Left renal pelvis (tissue), 4 donors: ENCODE measurements at regions not wholly inside any gene's neighbourhood (a gene's known extent, or its start where the extent isn't known, plus 50 kb on each side); places are given as distances from the start of the nearest gene placed in this dataset.

Experiments used
- DNase-seq, 4 donors: peaks; one replicate each; pipeline ENCODE4 v3.0.0-alpha.2; 2013; ENCODE audit warnings: low read depth in 4 of 4, low spot score in 3 of 4

GRCh38 chr20:7459083-7459482, 481.2 kb downstream of the HAO1 start:
- no peak for DNase-seq

GRCh38 chr20:7463290-7463689, 477.0 kb downstream of the HAO1 start:
- DNase-seq, result no peak

- no peak for DNase-seq
Observed at GRCh38 chr20:7470912-7471311, 469.3 kb downstream of the HAO1 start.

- no peak for DNase-seq
Observed at GRCh38 chr20:7490288-7490687, 450.0 kb downstream of the HAO1 start.

- no peak for DNase-seq
Observed at GRCh38 chr20:7492257-7492656, 448.0 kb downstream of the HAO1 start.

GRCh38 chr20:7493311-7493710, 446.9 kb downstream of the HAO1 start:
- no peak for DNase-seq

GRCh38 chr20:7496394-7496991, 443.8 kb downstream of the HAO1 start:
- DNase-seq, result no peak

- DNase-seq, result no peak
Observed at GRCh38 chr20:7497985-7498384, 442.3 kb downstream of the HAO1 start.

- DNase-seq, result no peak
Observed at GRCh38 chr20:7499201-7499600, 441.1 kb downstream of the HAO1 start.

- no peak for DNase-seq
Observed at GRCh38 chr20:7500231-7500663, 440.0 kb downstream of the HAO1 start.

- no peak for DNase-seq
Observed at GRCh38 chr20:7503501-7503900, 436.8 kb downstream of the HAO1 start.

GRCh38 chr20:7505152-7505834, 435.0 kb downstream of the HAO1 start:
- DNase-seq, result no peak

GRCh38 chr20:7505835-7506221, 434.4 kb downstream of the HAO1 start:
- DNase-seq, result no peak

GRCh38 chr20:7516621-7517111, 423.6 kb downstream of the HAO1 start:
- DNase-seq, result peak in 1 of 4 donors; percentile 18

- DNase-seq, result no peak
Observed at GRCh38 chr20:7520361-7520760, 419.9 kb downstream of the HAO1 start.

- DNase-seq, result no peak
Observed at GRCh38 chr20:7523288-7523687, 417.0 kb downstream of the HAO1 start.

GRCh38 chr20:7540018-7540417, 400.2 kb downstream of the HAO1 start:
- no peak for DNase-seq

- no peak for DNase-seq
Observed at GRCh38 chr20:7540923-7541322, 399.3 kb downstream of the HAO1 start.

- DNase-seq, result no peak
Observed at GRCh38 chr20:7571101-7571500, 369.2 kb downstream of the HAO1 start.

GRCh38 chr20:7571521-7572055, 368.7 kb downstream of the HAO1 start:
- no peak for DNase-seq

GRCh38 chr20:7579888-7580287, 360.4 kb downstream of the HAO1 start:
- DNase-seq, result no peak

- no peak for DNase-seq
Observed at GRCh38 chr20:7585126-7585679, 355.1 kb downstream of the HAO1 start.
